DMS 273 (cell line): ENCODE measurements at regions not wholly inside any gene's neighbourhood (a gene's known extent, or its start where the extent isn't known, plus 50 kb on each side); places are given as distances from the start of the nearest gene placed in this dataset.
"Not testable (repeated sequence)": the region's sequence is repeated elsewhere in the genome, so short reads cannot be mapped to it uniquely, and the experiment has no call there.

Experiments used
- DNase-seq: peaks from one replicate; lab custom pipeline; 2025; ENCODE audit not compliant: unreplicated experiment; lab: John Stamatoyannopoulos, UW

DNA sequence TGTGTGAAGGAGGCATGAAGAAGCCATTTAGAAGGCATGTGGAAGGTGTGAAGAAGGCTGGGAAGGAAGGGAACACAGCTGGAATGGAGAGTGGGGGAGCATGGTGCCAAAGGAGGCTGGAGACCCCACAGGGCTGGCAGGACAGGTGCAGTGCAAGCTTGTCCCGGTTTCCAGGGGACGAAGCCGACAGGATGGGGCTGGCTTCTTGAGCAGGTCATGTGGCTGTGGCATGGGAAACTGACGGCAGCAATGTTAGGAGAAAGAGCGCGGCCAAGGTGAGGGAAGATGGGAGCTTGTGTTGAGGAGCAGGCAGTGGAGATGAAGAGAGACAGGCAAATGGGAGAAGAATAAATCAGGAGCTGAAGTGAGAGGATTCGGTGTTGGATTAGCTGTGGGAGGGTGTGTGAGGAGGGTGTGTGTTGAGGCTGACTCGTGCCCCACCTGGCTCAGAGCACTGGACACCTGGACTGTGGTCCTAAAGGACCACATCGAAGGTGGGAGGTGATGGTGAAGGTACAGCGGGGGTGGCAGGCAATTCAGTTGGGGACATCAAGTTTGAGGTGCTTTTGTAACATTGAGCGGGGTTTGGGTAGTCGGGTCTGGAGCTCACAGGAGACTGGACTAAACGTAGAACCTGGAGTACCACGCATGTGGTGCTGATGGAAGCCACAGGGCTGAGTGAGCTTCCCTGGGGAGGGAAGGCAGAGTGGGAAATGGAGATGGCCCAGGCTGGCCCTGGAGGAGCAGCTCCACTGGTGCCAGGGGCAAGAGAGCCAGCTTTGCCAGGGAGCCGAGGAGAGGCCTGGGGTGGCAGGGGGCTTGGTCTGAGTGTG, 165.6 kb upstream of the HDAC4 start:
- no peak for DNase-seq

- DNase-seq: no peak
These were observed 163.8 kb upstream of the HDAC4 start for GRCh38 chr2:239564587-239564986.

DNA sequence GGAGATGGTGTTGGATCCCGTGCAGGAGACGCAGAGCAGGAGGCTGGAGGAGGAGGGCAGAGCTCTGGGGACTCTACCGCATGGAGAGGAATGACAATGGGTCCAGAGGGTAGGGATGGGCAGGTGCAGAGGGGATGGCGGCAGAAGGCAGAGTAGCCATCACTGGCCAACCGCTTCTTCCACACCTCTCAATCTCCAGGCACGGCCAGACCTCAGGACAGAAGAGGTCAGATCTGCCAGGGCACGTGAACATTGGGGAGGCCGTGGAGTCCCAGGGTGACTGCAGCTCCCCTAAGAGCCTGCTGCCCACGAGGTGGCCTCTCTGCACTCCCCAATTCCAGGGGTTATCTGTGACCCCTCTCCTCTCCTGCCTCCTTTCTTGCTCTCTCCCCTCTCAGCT, 162.7 kb upstream of the HDAC4 start:
- DNase-seq: no peak

DNA sequence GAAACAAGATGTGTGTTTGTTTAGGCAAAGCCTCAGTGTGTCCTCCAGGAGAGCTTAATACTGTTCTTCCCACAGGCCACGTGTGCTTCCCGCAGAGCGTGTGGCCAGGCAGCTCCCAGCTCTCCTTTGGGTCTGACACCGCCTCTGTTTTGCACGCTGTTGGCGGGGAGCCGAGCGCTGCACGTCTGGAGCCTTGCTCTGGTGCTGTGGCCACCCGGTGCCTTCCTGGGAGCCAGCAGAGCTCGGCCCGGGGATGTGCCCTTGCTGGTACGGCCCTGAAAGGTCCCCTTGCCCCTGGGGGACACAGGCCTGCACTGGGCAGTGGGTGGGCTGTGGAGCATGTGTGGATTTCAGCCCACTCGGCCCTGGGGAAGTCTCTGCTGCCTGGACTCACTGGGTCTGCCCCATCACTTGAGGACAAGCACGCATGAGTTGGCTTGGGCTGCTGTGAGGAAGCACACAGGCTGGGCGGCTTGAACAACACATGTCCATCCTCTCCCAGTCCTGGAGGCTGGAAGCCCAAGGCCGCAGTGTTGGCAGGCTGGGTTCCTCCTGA, 160.7 kb upstream of the HDAC4 start:
- no peak for DNase-seq

DNA sequence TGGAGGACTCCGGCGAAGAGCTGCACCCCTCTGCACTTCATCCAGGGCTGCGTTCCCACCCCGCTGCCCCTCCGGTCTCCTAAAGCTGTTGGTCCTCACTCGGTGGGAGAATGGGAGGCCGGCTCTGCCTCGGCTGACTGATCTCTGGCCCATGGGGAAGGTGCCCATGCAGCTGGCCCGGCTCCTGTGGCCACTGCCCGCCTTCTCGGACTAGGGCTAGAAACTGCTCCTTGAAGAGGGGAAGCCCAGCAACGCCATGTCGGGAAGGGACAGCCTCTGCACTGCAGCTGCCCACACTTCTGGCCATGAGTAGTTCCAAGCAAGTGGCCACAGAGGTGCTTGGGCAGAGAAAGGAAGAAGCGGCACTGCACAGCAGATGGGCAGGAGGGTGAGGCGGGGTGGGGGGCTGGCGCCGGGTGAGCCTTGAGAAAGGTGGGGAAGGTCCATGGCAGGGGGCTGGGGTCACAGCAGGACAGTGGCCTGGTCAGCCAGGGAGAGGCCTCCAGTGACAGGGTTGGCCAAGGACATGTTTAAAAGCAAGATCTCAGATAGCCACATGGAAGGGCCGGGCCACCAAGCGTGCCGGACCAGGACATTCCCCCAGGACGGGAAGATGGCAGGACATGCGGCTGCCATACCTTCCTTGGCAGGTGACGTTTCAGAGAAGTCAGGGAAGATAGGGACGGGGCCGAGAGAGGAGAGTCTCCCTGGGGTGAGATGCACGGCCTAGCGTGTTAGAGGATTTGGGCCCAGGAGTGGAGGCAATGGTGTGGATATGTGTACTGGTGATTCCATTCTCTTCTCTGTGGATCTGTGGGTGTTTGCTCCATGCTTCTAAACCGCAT, 158.8 kb upstream of the HDAC4 start:
- no peak for DNase-seq

DNA sequence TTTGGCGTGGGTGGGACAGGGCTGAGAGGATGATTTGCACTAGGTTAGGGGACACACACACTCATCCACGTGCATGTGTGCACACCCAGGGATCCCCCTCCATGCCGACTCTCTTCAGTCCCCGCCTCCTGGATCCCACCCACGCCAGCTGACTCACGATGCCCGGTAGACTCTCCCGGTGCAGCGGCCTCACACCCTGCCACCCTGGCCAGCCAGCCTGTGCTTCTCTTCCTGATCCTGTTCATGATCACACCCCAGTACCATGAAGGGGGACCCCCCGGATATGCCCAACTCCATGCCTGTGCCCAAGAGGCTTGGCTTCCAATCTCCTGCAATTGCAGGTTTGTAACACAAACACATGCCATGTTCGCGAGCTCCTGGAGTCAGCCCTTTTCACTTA, 157.8 kb upstream of the HDAC4 start:
- DNase-seq: no peak

- no peak for DNase-seq
These were observed 156.7 kb upstream of the HDAC4 start for GRCh38 chr2:239557516-239557915.

- peak; percentile 36 for DNase-seq
These were observed 154.7 kb upstream of the HDAC4 start for GRCh38 chr2:239555571-239555905.

GRCh38 chr2:239554766-239555570, 154.1 kb upstream of the HDAC4 start:
- DNase-seq: no peak

DNA sequence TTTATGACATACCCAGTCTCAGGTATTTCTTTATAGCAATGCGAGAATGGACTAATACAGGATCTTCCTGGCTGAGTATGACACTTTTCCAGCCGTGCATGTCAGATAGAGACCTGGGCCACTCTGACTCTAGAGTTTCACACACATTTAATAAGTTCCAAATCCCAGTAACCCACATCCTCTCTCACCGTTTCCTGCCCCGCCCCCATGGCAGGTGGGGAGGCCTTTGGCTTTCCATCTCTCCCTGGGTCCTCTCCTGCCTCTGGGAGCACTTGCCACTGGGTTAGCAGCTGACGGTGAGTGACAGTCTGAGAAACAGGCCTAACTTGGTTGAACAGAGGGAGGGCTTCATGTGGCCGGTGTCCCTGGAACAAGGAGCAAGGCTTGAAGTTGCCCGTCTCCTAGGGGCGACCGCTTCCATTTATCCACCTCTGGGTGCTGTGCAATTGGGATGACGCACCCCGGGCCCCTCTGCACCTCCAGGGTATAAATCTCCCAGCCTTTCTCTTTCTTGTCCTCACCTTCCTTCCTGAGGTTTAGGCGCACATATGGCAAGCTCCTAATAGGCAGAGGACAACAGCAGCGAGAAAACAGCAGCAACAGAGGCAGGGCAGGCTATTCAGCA, 152.7 kb upstream of the HDAC4 start:
- no peak for DNase-seq

- no peak for DNase-seq
These were observed 151.6 kb upstream of the HDAC4 start for GRCh38 chr2:239552213-239552926.

- DNase-seq: no peak
These were observed 150.4 kb upstream of the HDAC4 start for GRCh38 chr2:239551206-239551605.

GRCh38 chr2:239550357-239550756, 149.5 kb upstream of the HDAC4 start:
- DNase-seq: no peak

GRCh38 chr2:239549711-239550255, 149.0 kb upstream of the HDAC4 start:
- DNase-seq: no peak

DNA sequence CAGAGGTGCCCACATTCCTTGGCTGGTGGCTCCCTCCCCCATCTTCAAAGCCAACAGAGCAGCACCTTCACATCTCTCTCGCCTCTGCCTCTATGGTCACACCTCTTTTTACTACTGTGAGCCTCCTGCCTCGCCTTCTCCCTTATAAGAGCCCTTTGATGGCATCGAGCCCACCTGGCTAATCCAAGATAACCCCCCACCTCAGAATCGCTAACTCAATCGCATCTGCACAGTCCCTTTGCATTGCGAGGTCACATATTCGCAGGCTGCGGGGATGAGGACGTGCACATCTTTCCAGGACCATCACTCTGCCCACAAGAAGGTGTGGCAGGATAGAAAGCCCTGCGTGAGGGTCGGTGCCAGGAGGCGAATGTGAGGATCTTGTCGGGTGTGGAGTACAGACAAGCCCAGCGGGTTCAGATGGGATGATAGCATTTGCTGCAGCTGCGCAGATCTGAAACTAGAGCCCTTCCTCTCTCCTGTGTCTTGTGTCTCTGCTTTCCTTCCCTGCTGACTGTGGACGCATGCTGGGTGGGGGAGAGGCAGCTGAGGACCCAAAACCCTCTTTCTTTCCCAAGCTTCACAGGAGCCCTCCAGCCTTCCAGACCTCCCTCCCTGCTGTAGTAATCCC, 148.3 kb upstream of the HDAC4 start:
- no peak for DNase-seq

GRCh38 chr2:239548451-239548871, 147.6 kb upstream of the HDAC4 start:
- no peak for DNase-seq

GRCh38 chr2:239547140-239547539, 146.3 kb upstream of the HDAC4 start:
- DNase-seq: not testable (repeated sequence)

DNA sequence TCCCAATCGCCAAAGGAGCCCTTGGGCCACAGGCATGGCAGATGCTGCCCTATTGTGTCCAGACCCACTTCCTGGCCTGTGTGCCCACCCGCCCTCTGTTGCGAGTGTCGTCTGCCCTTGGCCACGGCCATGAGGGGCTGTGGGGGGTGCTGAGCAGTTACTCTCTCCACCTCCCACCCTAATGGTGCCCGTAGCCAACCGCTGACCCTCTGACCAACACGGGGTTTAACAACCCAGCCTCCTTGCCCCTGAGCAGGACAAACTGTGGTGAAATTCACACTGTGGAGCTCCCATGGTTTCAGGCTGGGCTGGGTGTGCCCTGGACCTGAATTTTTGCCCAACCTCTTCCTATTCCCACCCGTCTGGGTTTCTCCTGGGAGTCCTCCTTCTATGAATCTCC, 145.7 kb upstream of the HDAC4 start:
- DNase-seq: no peak

- no peak for DNase-seq
These were observed 145.0 kb upstream of the HDAC4 start for GRCh38 chr2:239545741-239546392.
